Kasumi-1 (cell line): ENCODE measurements at regions not wholly inside any gene's neighbourhood (a gene's known extent, or its start where the extent isn't known, plus 50 kb on each side); places are given as distances from the start of the nearest gene placed in this dataset.
"Not testable (repeated sequence)": the region's sequence is repeated elsewhere in the genome, so short reads cannot be mapped to it uniquely, and the experiment has no call there.

Experiments
- DNase-seq, 2 experiments: peaks; one replicate each; lab custom pipeline; 2025; lab: John Stamatoyannopoulos, UW

- no peak for DNase-seq
Measured at GRCh38 chr16:65313936-65314626, 192.2 kb upstream of the CDH11 start.

DNA sequence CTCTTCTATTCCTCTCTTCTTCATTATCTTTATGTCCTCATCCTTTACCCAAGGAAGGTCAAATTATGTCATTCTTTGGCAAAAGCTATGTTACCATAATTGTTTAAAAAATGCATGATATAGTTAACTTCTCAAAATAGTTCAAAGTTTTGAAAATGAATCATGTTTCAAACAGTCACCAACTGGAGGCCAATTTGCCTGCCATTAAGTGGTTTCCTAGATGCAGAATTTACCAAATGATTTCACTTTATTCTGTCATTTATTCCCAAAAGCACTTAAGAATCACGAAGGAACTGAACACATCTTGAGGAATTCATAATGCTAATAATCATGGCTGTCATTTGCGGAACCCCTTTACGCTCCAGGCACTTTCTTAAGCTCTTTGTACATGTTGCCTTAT is 190.9 kb upstream of the CDH11 start:
- no peak for DNase-seq

DNA sequence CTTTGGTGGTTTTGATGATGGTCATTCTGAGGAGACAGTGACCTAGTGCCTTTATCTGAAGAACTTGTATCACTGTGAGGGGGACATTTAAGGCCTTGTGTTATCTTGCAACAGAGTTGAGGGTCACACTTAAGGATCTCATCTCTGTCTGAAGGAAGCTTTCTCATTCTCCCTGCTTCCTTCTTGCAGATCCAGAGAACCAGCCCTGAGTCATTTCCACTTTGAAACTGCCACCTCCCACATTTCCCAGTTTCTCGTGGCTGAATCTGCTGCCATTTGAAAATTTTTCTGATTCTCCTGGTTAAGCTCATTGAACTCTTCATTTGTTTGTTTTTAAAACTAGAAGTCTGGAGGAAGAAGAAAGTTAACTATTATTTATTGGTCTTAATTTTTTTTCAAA is 190.2 kb upstream of the CDH11 start:
- no peak for DNase-seq

DNA sequence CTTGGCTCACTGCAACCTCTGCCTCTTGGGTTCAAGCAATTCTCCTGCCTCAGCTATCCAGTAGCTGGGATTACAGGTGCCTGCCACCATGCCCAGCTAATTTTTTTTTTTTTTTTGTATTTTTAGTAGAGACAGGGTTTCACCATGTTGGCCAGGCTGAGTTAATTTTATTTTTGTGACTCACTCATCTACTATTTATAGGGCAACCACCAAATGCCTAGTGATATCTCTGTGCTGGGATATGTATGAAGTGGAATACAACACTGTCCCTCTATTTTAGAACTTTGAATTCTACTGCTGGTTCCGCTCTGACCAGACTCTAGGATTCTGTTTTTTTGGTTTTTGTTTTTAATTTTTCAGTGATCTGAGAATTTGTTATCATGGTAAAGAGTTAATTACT is 188.6 kb upstream of the CDH11 start:
- not testable (repeated sequence) for DNase-seq

- DNase-seq, result no peak
Measured at GRCh38 chr16:65309354-65309753, 187.5 kb upstream of the CDH11 start.

- no peak for DNase-seq
Measured at GRCh38 chr16:65308506-65308905, 186.6 kb upstream of the CDH11 start.

DNA sequence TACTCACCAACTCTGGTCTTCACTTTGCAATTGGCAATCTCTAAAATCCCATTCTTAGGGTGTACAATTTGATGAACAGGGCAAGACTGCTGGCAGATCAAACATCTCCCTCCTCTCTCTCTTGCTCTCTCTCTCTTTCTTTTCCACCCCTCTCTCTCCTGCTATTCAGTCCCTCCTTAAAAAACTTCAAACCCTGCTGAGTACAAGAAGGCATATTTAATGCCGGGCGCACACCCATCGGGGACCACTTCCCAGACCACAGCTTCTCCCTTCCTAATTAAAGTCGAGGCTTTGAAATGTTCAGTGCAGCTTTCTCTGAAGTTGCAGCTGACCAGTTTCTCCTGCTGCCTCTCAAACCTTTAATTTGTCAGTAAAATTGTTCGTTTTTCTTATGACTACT is 185.4 kb upstream of the CDH11 start:
- DNase-seq, result no peak

- DNase-seq, result no peak
Measured at GRCh38 chr16:65306722-65307121, 184.9 kb upstream of the CDH11 start.

- no peak for DNase-seq
Measured at GRCh38 chr16:65306300-65306699, 184.4 kb upstream of the CDH11 start.

- no peak for DNase-seq
Measured at GRCh38 chr16:65305266-65305959, 183.6 kb upstream of the CDH11 start.

DNA sequence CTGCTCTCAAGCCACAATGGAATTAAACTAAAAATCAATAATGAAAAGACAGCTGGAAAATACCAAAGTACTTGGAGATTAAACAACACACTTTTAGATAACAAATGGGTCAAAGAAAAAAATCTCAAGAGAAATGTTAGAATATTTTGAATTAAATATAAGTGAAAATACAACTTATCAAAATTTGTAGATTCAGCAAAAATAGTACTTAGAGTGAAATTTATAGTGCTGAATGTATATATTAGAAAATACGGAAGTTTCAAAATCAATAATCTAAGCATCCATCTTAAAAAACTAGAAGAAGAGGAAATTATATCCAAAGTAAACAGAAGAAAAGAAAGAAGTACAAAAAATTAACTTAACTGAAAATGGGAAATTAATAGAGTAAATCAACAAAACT is 179.2 kb upstream of the CDH11 start:
- DNase-seq, result no peak

GRCh38 chr16:65297453-65297852 is 175.6 kb upstream of the CDH11 start:
- no peak for DNase-seq

- no peak for DNase-seq
Measured at GRCh38 chr16:65295527-65295926, 173.7 kb upstream of the CDH11 start.

DNA sequence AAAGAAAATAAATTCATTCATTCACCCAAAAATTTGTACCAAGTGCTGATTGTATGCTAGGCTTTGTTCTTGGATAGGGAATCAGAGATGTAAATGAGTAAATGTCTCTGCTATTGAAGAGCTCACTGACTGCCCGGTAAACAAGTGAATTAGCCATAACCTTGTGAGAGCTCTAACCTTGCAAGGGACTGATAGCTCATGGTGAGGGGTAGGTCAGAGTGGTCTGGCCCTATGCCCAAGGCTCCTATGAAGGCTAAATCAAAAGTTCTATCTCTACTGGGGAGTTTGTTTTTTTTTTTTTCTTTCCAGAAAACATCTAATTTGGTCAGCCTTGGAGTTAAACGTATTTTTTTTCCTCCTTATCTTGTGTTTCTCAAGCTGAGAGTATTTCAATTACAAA is 172.8 kb upstream of the CDH11 start:
- no peak for DNase-seq

DNA sequence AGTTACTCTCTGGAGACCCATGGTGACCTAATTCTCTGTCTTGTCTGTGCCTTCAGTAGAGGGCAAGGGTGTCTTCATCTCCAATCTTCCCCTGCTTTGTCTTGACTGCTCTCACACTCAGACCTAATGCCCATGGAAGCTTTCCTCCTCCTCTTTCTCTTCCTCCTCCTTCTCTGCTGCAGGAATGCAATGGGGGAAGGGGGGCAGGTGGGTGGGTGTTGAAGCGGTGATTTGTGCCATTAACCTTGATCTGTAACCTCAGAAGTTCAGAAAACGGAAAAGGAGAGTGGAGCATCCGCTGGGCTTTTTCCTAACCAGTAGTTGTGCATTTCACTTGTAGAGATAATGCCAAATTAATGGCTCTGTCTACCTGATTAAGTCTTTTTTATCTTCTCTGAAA is 172.3 kb upstream of the CDH11 start:
- DNase-seq, result no peak

DNA sequence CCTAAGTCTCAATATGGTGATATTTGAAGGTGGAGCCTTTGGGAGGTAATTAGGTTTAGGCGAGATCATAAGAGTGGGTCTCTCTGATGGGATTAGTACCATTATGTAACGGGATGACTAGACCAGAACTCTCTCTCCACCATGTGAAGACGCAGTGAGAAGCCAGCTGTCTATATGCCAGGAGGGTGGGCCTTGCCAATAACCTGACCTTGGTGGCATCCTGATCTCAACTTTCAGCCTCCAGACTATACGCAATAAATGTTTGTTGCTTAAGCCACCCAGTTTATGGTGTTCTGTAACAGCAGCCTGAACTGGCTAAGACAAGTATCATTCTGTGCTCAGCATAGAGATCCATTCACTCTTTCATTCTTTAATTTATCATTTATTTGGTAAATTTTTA is 167.2 kb upstream of the CDH11 start:
- no peak for DNase-seq

DNA sequence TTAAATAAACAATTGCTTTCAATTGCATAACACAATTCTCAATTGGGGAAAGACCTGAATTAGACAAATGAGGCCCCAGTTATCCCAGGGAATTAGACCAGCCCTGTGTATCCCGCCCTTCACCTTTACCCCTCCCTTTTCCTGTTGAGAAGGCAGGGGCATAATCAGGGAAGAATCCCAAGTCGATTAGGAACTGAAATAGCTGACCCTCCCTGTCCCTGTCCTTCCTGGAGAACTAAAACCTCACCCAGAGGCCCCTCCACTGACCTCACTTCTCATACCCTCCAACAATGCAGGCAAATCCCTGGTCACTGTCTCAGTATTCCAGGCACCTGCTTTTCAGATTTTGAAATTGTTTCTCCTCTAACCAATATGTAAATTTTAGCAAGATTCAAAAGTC is 165.4 kb upstream of the CDH11 start:
- no peak for DNase-seq

DNA sequence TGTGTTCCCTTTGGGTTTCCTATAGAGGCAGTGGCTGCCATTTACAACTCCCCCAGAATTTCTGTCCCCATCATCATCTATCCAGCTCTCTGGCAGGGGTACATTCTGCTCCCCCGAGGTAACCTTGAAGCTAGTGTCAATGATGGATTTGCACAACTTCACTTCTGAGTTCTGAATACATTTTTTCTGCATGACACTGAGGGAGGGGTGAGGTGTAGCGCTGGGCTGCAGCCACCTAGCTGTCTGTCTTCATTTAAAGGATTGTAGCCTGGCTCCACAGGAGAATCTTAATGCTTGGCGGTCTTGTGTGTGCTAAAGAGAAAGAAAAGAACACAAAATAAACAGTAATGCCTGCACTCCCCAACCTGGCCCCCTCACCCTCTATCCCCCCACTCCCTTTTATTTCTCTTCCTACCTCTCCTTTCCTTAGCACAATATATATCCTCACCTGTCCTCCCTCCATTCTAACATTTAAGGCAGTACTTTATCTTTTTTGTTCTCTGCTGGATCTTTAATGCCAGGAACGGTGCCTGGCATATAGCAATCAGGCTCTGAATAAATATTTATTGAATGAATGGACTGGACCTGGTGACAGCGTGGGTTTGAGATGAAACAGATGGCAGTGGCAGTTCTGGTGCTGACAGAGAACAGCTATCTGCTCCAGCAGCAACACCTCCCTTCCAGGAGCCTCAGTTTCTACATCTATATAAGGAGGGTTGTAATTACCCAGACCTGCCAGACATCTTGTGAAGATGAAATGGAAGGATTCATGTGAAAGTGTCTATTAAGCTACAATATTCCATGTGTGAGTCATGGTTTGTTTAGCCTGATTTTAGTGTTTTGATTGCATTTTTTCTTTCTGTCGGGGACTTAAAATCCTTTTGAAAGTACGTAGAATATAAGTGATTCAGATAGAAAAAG is 163.5 kb upstream of the CDH11 start:
- no peak for DNase-seq

GRCh38 chr16:65284626-65285025 is 162.8 kb upstream of the CDH11 start:
- no peak for DNase-seq

DNA sequence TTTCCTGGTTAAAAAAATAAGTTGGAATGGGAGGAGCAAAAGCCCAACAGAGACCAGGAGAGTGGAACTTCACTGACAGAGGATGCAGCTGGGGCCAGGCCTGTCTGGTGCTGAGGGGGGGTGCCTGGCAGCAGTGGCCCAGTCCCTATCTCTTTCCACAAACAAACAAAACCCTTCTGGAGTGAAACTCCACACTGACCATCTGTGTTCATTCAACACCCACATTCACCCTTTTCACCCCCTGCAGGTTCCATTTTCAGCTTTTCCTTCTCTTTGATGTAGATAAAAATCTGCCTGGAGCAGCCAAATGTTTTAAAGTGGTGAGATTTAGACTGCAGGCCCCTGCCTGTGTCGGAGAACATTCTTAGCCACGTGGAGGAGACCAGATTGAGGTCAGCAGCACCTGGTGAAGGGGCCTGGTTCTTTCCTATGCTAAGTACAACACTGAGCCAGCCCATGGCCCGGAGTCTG is 161.4 kb upstream of the CDH11 start:
- no peak for DNase-seq

GRCh38 chr16:65281586-65281985 is 159.7 kb upstream of the CDH11 start:
- no peak for DNase-seq

GRCh38 chr16:65280845-65281512 is 159.1 kb upstream of the CDH11 start:
- no peak for DNase-seq
